ENCODE measurements at regions not wholly inside any gene's neighbourhood (a gene's known extent, or its start where the extent isn't known, plus 50 kb on each side); places are given as distances from the start of the nearest gene placed in this dataset.

GRCh38 chr14:85060121-85060520, 469.8 kb upstream of the FLRT2 start:
- no peak for TF ChIP-seq EP300 (IDR thresholded peaks at IDR 0.05)
- TF ChIP-seq POLR2A (IDR thresholded peaks at IDR 0.05), result no peak
- no peak for TF ChIP-seq CTCF (IDR thresholded peaks at IDR 0.05)
- intact Hi-C loops (cut with DNase I), result no loop called here
- Histone ChIP-seq H3K27me3 (no peaks in the 10 kb centered on the region), H3K4me1 (ENCODE audit: insufficient read depth) (no peaks in the 10 kb centered on the region), H3K4me3 (no peak overlapping the region), H3K36me3 (no peaks in the 10 kb centered on the region), H3K27ac (no peak overlapping the region), H3K9me3 (no peaks in the 10 kb centered on the region)
- DNase-seq, result no peak
- WGBS, 3 donors, result 82 to 93% (median 89%) methylated on average over 5 of the region's 5 CpGs

DNA sequence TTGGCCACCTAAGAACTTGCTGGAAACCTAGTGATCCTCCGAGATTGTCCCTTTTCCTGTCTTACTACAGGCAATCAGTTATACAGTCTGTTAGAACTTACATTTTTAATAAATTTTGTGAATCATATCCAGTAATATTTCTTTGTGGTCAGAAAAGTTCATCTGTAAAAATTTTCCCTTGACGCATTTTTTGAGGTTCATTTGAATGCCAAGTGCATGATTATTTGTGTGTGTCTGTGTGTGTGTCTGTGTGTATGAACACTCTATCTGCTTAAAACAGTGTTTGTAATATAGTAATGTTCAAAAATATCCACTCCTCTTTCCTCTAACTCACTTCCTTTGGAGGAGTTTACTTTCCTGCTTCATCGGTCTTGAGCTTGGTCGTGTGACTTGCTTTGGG, 468.7 kb upstream of the FLRT2 start:
- DNase-seq, result no peak
- Histone ChIP-seq H3K9me3 (no peaks in the 10 kb centered on the region), H3K36me3 (no peaks in the 10 kb centered on the region), H3K27ac (no peak overlapping the region), H3K27me3 (no peaks in the 10 kb centered on the region), H3K4me3 (no peak overlapping the region), H3K4me1 (ENCODE audit: insufficient read depth) (no peaks in the 10 kb centered on the region)
- 91 to 94% (median 94%) methylated on average over 4 of the region's 4 CpGs for WGBS, 3 donors
- no peak for TF ChIP-seq CTCF (IDR thresholded peaks at IDR 0.05)
- TF ChIP-seq POLR2A (IDR thresholded peaks at IDR 0.05), result no peak
- TF ChIP-seq EP300 (IDR thresholded peaks at IDR 0.05), result no peak
- intact Hi-C loops (cut with DNase I), result no loop called here

DNA sequence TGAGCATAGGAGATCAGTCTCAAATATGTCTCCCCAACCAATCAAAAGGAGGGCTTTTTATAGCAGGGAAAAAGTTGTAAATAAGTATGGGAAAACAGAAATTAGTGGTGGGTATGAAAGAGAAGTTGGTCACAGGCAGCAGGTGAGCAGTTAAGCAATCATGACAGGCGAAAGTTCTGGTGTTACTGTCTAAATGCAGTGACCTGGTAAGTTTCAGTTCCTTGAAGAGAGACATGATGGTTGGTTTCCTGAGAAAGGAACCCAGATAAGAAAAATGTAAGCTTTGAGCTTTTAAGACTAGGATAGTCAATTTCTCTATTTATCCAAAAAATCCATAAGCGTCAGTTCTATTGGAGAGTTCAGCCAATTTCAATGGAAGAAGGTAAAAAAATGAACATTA, 466.2 kb upstream of the FLRT2 start:
- TF ChIP-seq EP300 (IDR thresholded peaks at IDR 0.05) (no peak), CTCF (IDR thresholded peaks at IDR 0.05) (no peak), POLR2A (IDR thresholded peaks at IDR 0.05) (no peak)
- intact Hi-C loops (cut with DNase I), result no loop called here

DNA sequence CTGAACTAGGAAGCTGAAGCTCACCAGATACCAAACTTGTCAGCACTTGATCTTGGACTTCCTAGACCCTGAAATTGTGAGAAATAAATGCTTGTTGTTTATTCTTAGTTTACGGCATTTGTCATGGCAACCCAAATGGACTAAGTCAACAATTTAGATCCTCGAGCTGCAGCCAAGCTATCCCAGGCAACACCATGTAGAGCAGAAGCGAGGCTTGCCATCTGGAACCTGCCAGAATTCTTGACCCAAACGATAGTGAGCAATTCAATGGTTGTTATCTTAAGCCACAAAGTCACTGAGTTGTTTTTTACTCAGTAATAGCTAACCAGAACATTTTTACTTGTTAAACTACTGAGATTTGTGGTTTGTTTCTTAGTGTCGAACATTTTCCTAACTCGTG, 458.5 kb upstream of the FLRT2 start:
- Histone ChIP-seq H3K27me3 (no peaks in the 10 kb centered on the region), H3K4me3 (no peak overlapping the region), H3K36me3 (no peaks in the 10 kb centered on the region), H3K4me1 (ENCODE audit: insufficient read depth) (no peaks in the 10 kb centered on the region), H3K27ac (no peak overlapping the region), H3K9me3 (no peaks in the 10 kb centered on the region)
- no peak for DNase-seq
- 65 to 74% (median 73%) methylated on average over 6 of the region's 6 CpGs for WGBS, 3 donors
- no peak for TF ChIP-seq POLR2A (IDR thresholded peaks at IDR 0.05)
- no peak for TF ChIP-seq EP300 (IDR thresholded peaks at IDR 0.05)
- TF ChIP-seq CTCF (IDR thresholded peaks at IDR 0.05), result no peak
- intact Hi-C loops (cut with DNase I), result no loop called here

More for the DNA sequence above, 466.2 kb upstream of the FLRT2 start:
- no peak overlapping the region for H3K4me3 ChIP-seq
- H3K9me3 ChIP-seq, result no peaks in the 10 kb centered on the region
- H3K36me3 ChIP-seq, result no peaks in the 10 kb centered on the region
- 96 to 98% (median 98%) methylated on average over 2 of the region's 2 CpGs for WGBS, 3 donors
- H3K27me3 ChIP-seq, result no peaks in the 10 kb centered on the region
- no peak overlapping the region for H3K27ac ChIP-seq
- H3K4me1 ChIP-seq (ENCODE audit: insufficient read depth), result no peaks in the 10 kb centered on the region
- DNase-seq, result no peak

DNA sequence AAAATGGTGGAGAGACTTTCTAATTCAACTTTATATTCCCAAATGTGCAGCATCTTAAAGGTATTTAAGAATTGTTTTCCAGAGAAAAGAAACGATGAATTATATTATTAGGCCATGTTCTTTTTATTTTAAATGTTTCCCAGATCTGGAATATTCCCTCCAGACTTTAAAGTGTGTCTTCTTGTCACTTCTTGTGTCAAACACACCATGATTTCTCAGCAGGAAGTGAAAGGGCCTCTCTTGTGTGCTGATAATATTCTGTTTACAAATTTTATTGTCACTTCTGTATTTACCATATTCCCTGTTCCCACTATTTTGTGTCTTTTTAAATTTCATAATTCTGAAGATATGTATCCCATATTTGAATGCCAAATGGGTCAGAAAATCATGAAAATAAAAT, 455.0 kb upstream of the FLRT2 start:
- Histone ChIP-seq H3K27ac (no peak overlapping the region), H3K9me3 (no peaks in the 10 kb centered on the region), H3K4me1 (ENCODE audit: insufficient read depth) (no peaks in the 10 kb centered on the region), H3K27me3 (no peaks in the 10 kb centered on the region), H3K4me3 (no peak overlapping the region), H3K36me3 (no peaks in the 10 kb centered on the region)
- WGBS, 3 donors, result 74 to 77% (median 75%) methylated on average over 1 of the region's 1 CpG
- TF ChIP-seq EP300 (IDR thresholded peaks at IDR 0.05), result no peak
- TF ChIP-seq POLR2A (IDR thresholded peaks at IDR 0.05), result no peak
- TF ChIP-seq CTCF (IDR thresholded peaks at IDR 0.05), result no peak
- DNase-seq, result no peak
- intact Hi-C loops (cut with DNase I), result no loop called here

Data from ovary (tissue), 7 donors.